Thyroid gland (tissue), 4 donors: ENCODE measurements at regions not wholly inside any gene's neighbourhood (a gene's known extent, or its start where the extent isn't known, plus 50 kb on each side); places are given as distances from the start of the nearest gene placed in this dataset.
A peak's percentile ranks its signal among the peaks of the same experiment; 100 is the strongest.

Experiments used
- CTCF ChIP-seq, 6 experiments: fragments of 200-600 bp in 3 of 6; fragments of 450-650 bp in 3 of 6; sonication (generic) in 3 of 6; IDR thresholded peaks; one replicate each; pipeline ENCODE4 v1.5.1; 2016 to 2019; ENCODE audit warnings: antibody characterized with exemption in 6 of 6, mild to moderate bottlenecking in 2 of 6, inconsistent platforms in 1 of 6, moderate library complexity in 1 of 6
- POLR2A ChIP-seq, 2 donors: fragments of 450-650 bp; IDR thresholded peaks; one replicate each; pipeline ENCODE4 v1.6.1; 2017; ENCODE audit warnings: antibody characterized with exemption in 2 of 2, mild to moderate bottlenecking in 2 of 2, moderate library complexity in 1 of 2

GRCh38 chr21:28018741-28019669 is 973.7 kb downstream of the LTN1 start:
- TF ChIP-seq CTCF (IDR thresholded peaks at IDR 0.05) = peak in 1 of 6 experiments; percentile 15
- TF ChIP-seq POLR2A (IDR thresholded peaks at IDR 0.05) = no peak
